Ishikawa (cell line): ENCODE measurements at regions not wholly inside any gene's neighbourhood (a gene's known extent, or its start where the extent isn't known, plus 50 kb on each side); places are given as distances from the start of the nearest gene placed in this dataset.

Source experiments
- EP300 ChIP-seq: IDR thresholded peaks from 2 replicates; pipeline ENCODE4 v1.6.1; 2012; ENCODE audit warnings: borderline replicate concordance
- MAX ChIP-seq: IDR thresholded peaks from 2 replicates; pipeline ENCODE4 v1.6.1; 2012
- TAF1 ChIP-seq: IDR thresholded peaks from 2 replicates; pipeline ENCODE4 v1.6.1; 2012; ENCODE audit warnings: low read depth, mild to moderate bottlenecking
- TCF12 ChIP-seq: IDR thresholded peaks from 2 replicates; pipeline ENCODE4 v1.6.1; 2012; ENCODE audit warnings: low read depth

- no peak for TF ChIP-seq TCF12
- TF ChIP-seq TAF1, result no peak
- TF ChIP-seq EP300, result no peak
- no peak for TF ChIP-seq MAX
Observed at GRCh38 chr18:41881285-41881684, 73.7 kb upstream of the PIK3C3 start.
